ENCODE measurements at regions not wholly inside any gene's neighbourhood (a gene's known extent, or its start where the extent isn't known, plus 50 kb on each side); places are given as distances from the start of the nearest gene placed in this dataset.

GRCh38 chr12:126160912-126161311 is 1095.7 kb downstream of the AACS start:
- no peak for DNase-seq
- no peaks in the 10 kb centered on the region for H3K9me3 ChIP-seq
- no peaks in the 10 kb centered on the region for H3K4me1 ChIP-seq
- no peak overlapping the region for H3K4me3 ChIP-seq
- H3K27me3 ChIP-seq = no peaks in the 10 kb centered on the region
- ATAC-seq = no peak
- no peaks in the 10 kb centered on the region for H3K36me3 ChIP-seq
- no peak for TF ChIP-seq POLR2A (IDR thresholded peaks at IDR 0.05)
- TF ChIP-seq, protein P1, sequence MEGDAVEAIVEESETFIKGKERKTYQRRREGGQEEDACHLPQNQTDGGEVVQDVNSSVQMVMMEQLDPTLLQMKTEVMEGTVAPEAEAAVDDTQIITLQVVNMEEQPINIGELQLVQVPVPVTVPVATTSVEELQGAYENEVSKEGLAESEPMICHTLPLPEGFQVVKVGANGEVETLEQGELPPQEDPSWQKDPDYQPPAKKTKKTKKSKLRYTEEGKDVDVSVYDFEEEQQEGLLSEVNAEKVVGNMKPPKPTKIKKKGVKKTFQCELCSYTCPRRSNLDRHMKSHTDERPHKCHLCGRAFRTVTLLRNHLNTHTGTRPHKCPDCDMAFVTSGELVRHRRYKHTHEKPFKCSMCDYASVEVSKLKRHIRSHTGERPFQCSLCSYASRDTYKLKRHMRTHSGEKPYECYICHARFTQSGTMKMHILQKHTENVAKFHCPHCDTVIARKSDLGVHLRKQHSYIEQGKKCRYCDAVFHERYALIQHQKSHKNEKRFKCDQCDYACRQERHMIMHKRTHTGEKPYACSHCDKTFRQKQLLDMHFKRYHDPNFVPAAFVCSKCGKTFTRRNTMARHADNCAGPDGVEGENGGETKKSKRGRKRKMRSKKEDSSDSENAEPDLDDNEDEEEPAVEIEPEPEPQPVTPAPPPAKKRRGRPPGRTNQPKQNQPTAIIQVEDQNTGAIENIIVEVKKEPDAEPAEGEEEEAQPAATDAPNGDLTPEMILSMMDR (IDR thresholded peaks at IDR 0.05) = no peak
- intact Hi-C loops (cut with DNase I) = no loop called here
- WGBS, 4 donors = 24 to 55% (median 40%) methylated on average over 1 of the region's 1 CpG
- no peak overlapping the region for H3K27ac ChIP-seq

DNA sequence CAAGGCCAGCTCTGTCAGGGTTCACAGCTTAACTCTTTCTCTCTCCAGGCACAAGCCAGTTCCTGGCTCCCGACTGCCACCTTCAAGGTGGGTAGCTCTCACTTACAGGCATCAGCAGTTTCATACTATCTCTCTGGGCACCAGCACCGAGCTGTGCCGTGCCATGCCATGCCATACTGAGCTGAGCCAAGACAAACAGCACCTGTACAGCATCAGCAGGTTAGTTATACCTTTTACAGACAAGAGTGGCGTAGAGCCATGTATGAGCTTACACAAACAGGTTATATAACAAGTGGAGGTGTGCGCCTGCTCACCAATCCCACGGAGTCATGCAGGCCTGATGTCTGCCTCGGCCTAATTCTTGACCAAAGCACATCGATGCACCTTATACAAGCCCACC is 1098.7 kb downstream of the AACS start:
- Histone ChIP-seq H3K36me3 (no peaks in the 10 kb centered on the region), H3K9me3 (no peaks in the 10 kb centered on the region), H3K4me3 (no peak overlapping the region), H3K4me1 (no peaks in the 10 kb centered on the region), H3K27me3 (no peaks in the 10 kb centered on the region), H3K27ac (no peak overlapping the region)
- no peak for TF ChIP-seq POLR2A (IDR thresholded peaks at IDR 0.05)
- TF ChIP-seq, protein P1 (IDR thresholded peaks at IDR 0.05) = no peak
- WGBS, 4 donors = 85 to 93% (median 87%) methylated on average over 8 of the region's 8 CpGs
- no peak for ATAC-seq
- intact Hi-C loops (cut with DNase I) = no loop called here
- DNase-seq = no peak

GRCh38 chr12:126171937-126172559 is 1106.8 kb downstream of the AACS start:
- H3K36me3 ChIP-seq = no peaks in the 10 kb centered on the region
- intact Hi-C loops (cut with DNase I) = no loop called here
- no peak for DNase-seq
- no peaks in the 10 kb centered on the region for H3K4me1 ChIP-seq
- H3K27me3 ChIP-seq = no peaks in the 10 kb centered on the region
- no peak for ATAC-seq
- no peak overlapping the region for H3K27ac ChIP-seq
- 80 to 83% (median 81%) methylated on average over 5 of the region's 5 CpGs for WGBS, 4 donors
- H3K9me3 ChIP-seq = no peaks in the 10 kb centered on the region
- TF ChIP-seq POLR2A (IDR thresholded peaks at IDR 0.05) = no peak
- TF ChIP-seq, protein P1 (IDR thresholded peaks at IDR 0.05) = no peak
- H3K4me3 ChIP-seq = no peak overlapping the region

- intact Hi-C loops (cut with DNase I) = no loop called here
- Histone ChIP-seq H3K27ac (no peak overlapping the region), H3K9me3 (no peaks in the 10 kb centered on the region), H3K4me3 (no peak overlapping the region), H3K27me3 (peaks cover 0 to 5% (median 0%) of the 10 kb centered on the region in 9 donors), H3K4me1 (no peaks in the 10 kb centered on the region), H3K36me3 (no peaks in the 10 kb centered on the region)
- 57 to 69% (median 64%) methylated on average over 5 of the region's 5 CpGs for WGBS, 4 donors
- no peak for DNase-seq
- ATAC-seq = no peak
- TF ChIP-seq POLR2A (IDR thresholded peaks at IDR 0.05) = no peak
- TF ChIP-seq, protein P1 (IDR thresholded peaks at IDR 0.05) = no peak
Observed at GRCh38 chr12:126182619-126183236, 1117.5 kb downstream of the AACS start.

Data from heart left ventricle (tissue), 16 donors.